HG03139 (cell line): ENCODE measurements at regions not wholly inside any gene's neighbourhood (a gene's known extent, or its start where the extent isn't known, plus 50 kb on each side); places are given as distances from the start of the nearest gene placed in this dataset.

Experiments
- ATAC-seq: cut with Tn5 transposase; IDR thresholded peaks from one replicate; pipeline ENCODE4 v1.9.1; 2021; ENCODE audit not compliant: unreplicated experiment

- no peak for ATAC-seq
Observed at GRCh38 chr6:21949211-21949801, 347.5 kb downstream of the PRL start.

GRCh38 chr6:21952367-21952766 is 344.5 kb downstream of the PRL start:
- no peak for ATAC-seq

GRCh38 chr6:21953831-21954801 is 342.7 kb downstream of the PRL start:
- no peak for ATAC-seq

GRCh38 chr6:21955053-21955595 is 341.7 kb downstream of the PRL start:
- ATAC-seq: no peak

- no peak for ATAC-seq
Observed at GRCh38 chr6:21955951-21956350, 340.9 kb downstream of the PRL start.

- no peak for ATAC-seq
Observed at GRCh38 chr6:21958428-21958827, 338.4 kb downstream of the PRL start.

- no peak for ATAC-seq
Observed at GRCh38 chr6:21961226-21961625, 335.6 kb downstream of the PRL start.

- no peak for ATAC-seq
Observed at GRCh38 chr6:21965016-21965415, 331.8 kb downstream of the PRL start.

- ATAC-seq: no peak
Observed at GRCh38 chr6:21965953-21966539, 330.8 kb downstream of the PRL start.

GRCh38 chr6:21967056-21967974 is 329.5 kb downstream of the PRL start:
- ATAC-seq: no peak

- no peak for ATAC-seq
Observed at GRCh38 chr6:21968411-21968810, 328.4 kb downstream of the PRL start.

GRCh38 chr6:21969192-21969591 is 327.6 kb downstream of the PRL start:
- ATAC-seq: no peak

GRCh38 chr6:21970569-21971300 is 326.1 kb downstream of the PRL start:
- ATAC-seq: no peak

- ATAC-seq: no peak
Observed at GRCh38 chr6:21971541-21971940, 325.3 kb downstream of the PRL start.

- no peak for ATAC-seq
Observed at GRCh38 chr6:21972516-21972915, 324.3 kb downstream of the PRL start.

GRCh38 chr6:21977346-21977745 is 319.5 kb downstream of the PRL start:
- no peak for ATAC-seq

GRCh38 chr6:21981235-21981833 is 315.5 kb downstream of the PRL start:
- no peak for ATAC-seq

- no peak for ATAC-seq
Observed at GRCh38 chr6:21984135-21984534, 312.7 kb downstream of the PRL start.

- ATAC-seq: no peak
Observed at GRCh38 chr6:21984561-21984960, 312.3 kb downstream of the PRL start.

GRCh38 chr6:21985904-21986303 is 310.9 kb downstream of the PRL start:
- no peak for ATAC-seq
